IMR-90 (cell line): ENCODE measurements at regions not wholly inside any gene's neighbourhood (a gene's known extent, or its start where the extent isn't known, plus 50 kb on each side); places are given as distances from the start of the nearest gene placed in this dataset.

Experiments used
- ATAC-seq: fragments of 200-7000 bp; cut with Tn5 transposase; 2 replicates; pipeline ENCODE4 v1.9.1; 2020; ENCODE audit warnings: low read depth, mild to moderate bottlenecking, moderate library complexity
- BruUV-seq: library from RNA; stranded (reverse); fragments of 400-500 nt; replicated peaks from 2 replicates; lab custom pipeline; 2021; lab: Mats Ljungman, UMichigan
- CTCF ChIA-PET: fragments of 300-600 bp; formaldehyde crosslinking; extraction: SDS; loops from one replicate; lab custom pipeline; 2021; ENCODE audit warnings: antibody characterized with exemption; lab: Yijun Ruan, JAX
- POLR2A ChIA-PET: fragments of 300-600 bp; sonication (Branson Sonifier 250); formaldehyde crosslinking; loops from one replicate; lab custom pipeline; 2022; ENCODE audit warnings: antibody characterized with exemption; ENCODE audit not compliant: unreplicated experiment; lab: Charles Lee
- DNase-seq: peaks from one replicate; pipeline ENCODE4 v3.0.0; 2013
- H2AFZ ChIP-seq: replicated peaks from 2 replicates; pipeline ENCODE3; 2013; ENCODE audit warnings: low read length, mild to moderate bottlenecking; ENCODE audit not compliant: poor library complexity
- H2AK5ac ChIP-seq: 2 replicates; pipeline ENCODE4 v1.6.1; 2013; ENCODE audit warnings: low read depth, low read length, inconsistent platforms
- H2AK9ac ChIP-seq: replicated peaks from 2 replicates; pipeline ENCODE3; 2013; ENCODE audit warnings: mild to moderate bottlenecking, low read depth, low read length, moderate library complexity; ENCODE audit not compliant: poor library complexity
- H2BK120ac ChIP-seq: 2 replicates; pipeline ENCODE4 v1.6.1; 2013; ENCODE audit warnings: low read depth, low read length, inconsistent platforms
- H2BK15ac ChIP-seq: 3 replicates; pipeline ENCODE4 v1.6.1; 2013; ENCODE audit warnings: low read depth, low read length, inconsistent platforms
- H2BK20ac ChIP-seq: 2 replicates; pipeline ENCODE4 v1.6.1; 2013; ENCODE audit warnings: low read depth, mild to moderate bottlenecking, inconsistent platforms, low read length, moderate library complexity
- H2BK5ac ChIP-seq: 2 replicates; pipeline ENCODE4 v1.6.1; 2013; ENCODE audit warnings: mild to moderate bottlenecking, low read depth, low read length, inconsistent platforms; ENCODE audit not compliant: poor library complexity, severe bottlenecking
- H3K14ac ChIP-seq: replicated peaks from 2 replicates; pipeline ENCODE4 v1.6.1; 2013; ENCODE audit warnings: low read depth, low read length, inconsistent platforms
- H3K18ac ChIP-seq: 2 replicates; pipeline ENCODE4 v1.6.1; 2013; ENCODE audit warnings: low read depth, low read length, control low read depth
- H3K23ac ChIP-seq: 2 replicates; pipeline ENCODE4 v1.6.1; 2013; ENCODE audit warnings: low read depth, low read length, inconsistent platforms
- H3K27ac ChIP-seq: 2 replicates; pipeline ENCODE4 v1.5.1; 2013; ENCODE audit warnings: mild to moderate bottlenecking, control low read depth, low read length; ENCODE audit not compliant: insufficient read depth
- H3K27me3 ChIP-seq: 2 replicates; pipeline ENCODE4 v1.6.1; 2013; ENCODE audit warnings: low read length; ENCODE audit not compliant: control insufficient read depth, insufficient read depth
- H3K36me3 ChIP-seq: 2 replicates; pipeline ENCODE4 v1.6.1; 2013; ENCODE audit warnings: low read length, mixed read lengths; ENCODE audit not compliant: control insufficient read depth, insufficient read depth
- H3K4ac ChIP-seq: 2 replicates; pipeline ENCODE4 v1.6.1; 2013; ENCODE audit warnings: low read depth, low read length, inconsistent platforms
- H3K4me1 ChIP-seq: 2 replicates; pipeline ENCODE4 v1.6.1; 2013; ENCODE audit warnings: low read length, mixed read lengths; ENCODE audit not compliant: control insufficient read depth, insufficient read depth
- H3K4me2 ChIP-seq: 2 replicates; pipeline ENCODE4 v1.6.1; 2013; ENCODE audit warnings: low read depth, mild to moderate bottlenecking, control low read depth, low read length, moderate library complexity
- H3K4me3 ChIP-seq: 2 replicates; pipeline ENCODE4 v1.5.1; 2013; ENCODE audit warnings: low read depth, mild to moderate bottlenecking, control low read depth, low read length, moderate library complexity; ENCODE audit not compliant: insufficient read depth
- H3K56ac ChIP-seq: 2 replicates; pipeline ENCODE4 v1.6.1; 2013; ENCODE audit warnings: low read length, inconsistent platforms; ENCODE audit not compliant: insufficient read depth; ENCODE audit errors: extremely low read depth
- H3K79me1 ChIP-seq, 2 experiments: 2 replicates each; pipeline ENCODE4 v1.6.1; 2013; ENCODE audit warnings: low read length in 2 of 2, inconsistent platforms in 1 of 2, low read depth in 1 of 2
- H3K9ac ChIP-seq: 2 replicates; pipeline ENCODE4 v1.6.1; 2013; ENCODE audit warnings: low read depth, low read length, control low read depth
- H3K9me1 ChIP-seq: 2 replicates; pipeline ENCODE4 v1.6.1; 2013; ENCODE audit warnings: low read length, inconsistent platforms; ENCODE audit not compliant: insufficient read depth
- H3K9me3 ChIP-seq: 2 replicates; pipeline ENCODE4 v1.6.1; 2013; ENCODE audit warnings: low read length; ENCODE audit not compliant: control insufficient read depth, insufficient read depth
- H4K20me1 ChIP-seq: 2 replicates; pipeline ENCODE4 v1.6.1; 2013; ENCODE audit warnings: low read length, inconsistent platforms; ENCODE audit not compliant: insufficient read depth
- H4K5ac ChIP-seq: 2 replicates; pipeline ENCODE4 v1.6.1; 2013; ENCODE audit warnings: mild to moderate bottlenecking, low read depth, low read length, control low read depth
- H4K8ac ChIP-seq, 2 experiments: 2 replicates each; pipeline ENCODE4 v1.6.1; 2013; ENCODE audit warnings: low read depth in 2 of 2, low read length in 2 of 2, control low read depth in 1 of 2, inconsistent platforms in 1 of 2
- H4K91ac ChIP-seq: 2 replicates; pipeline ENCODE4 v1.6.1; 2013; ENCODE audit warnings: low read depth, low read length, inconsistent platforms; ENCODE audit not compliant: insufficient read depth
- BHLHE40 ChIP-seq: fragments of 150-350 bp; IDR thresholded peaks from 2 replicates; pipeline ENCODE4 v1.6.1; 2016; ENCODE audit warnings: mild to moderate bottlenecking, low read depth, low read length
- CEBPB ChIP-seq: IDR thresholded peaks from 2 replicates; pipeline ENCODE4 v1.6.1; 2012; ENCODE audit warnings: low read depth, low read length, improper control_type of control experiment
- CHD1 ChIP-seq: IDR thresholded peaks from 2 replicates; pipeline ENCODE4 v1.6.1; 2012; ENCODE audit warnings: low read depth, low read length, improper control_type of control experiment
- FOS ChIP-seq: fragments of 150-350 bp; IDR thresholded peaks from 2 replicates; pipeline ENCODE4 v1.6.1; 2016; ENCODE audit warnings: low read depth, low read length
- MAFK ChIP-seq: IDR thresholded peaks from 2 replicates; pipeline ENCODE4 v1.6.1; 2012; ENCODE audit warnings: low read depth, low read length, improper control_type of control experiment
- MAZ ChIP-seq: IDR thresholded peaks from 2 replicates; pipeline ENCODE4 v1.6.1; 2012; ENCODE audit warnings: low read depth, mild to moderate bottlenecking, low read length, improper control_type of control experiment, moderate library complexity, borderline replicate concordance
- MXI1 ChIP-seq: IDR thresholded peaks from 2 replicates; pipeline ENCODE4 v1.6.1; 2012; ENCODE audit warnings: low read depth, mild to moderate bottlenecking, low read length, moderate library complexity, borderline replicate concordance
- NFE2L2 ChIP-seq: fragments of 150-350 bp; IDR thresholded peaks from 2 replicates; pipeline ENCODE4 v1.6.1; 2016; ENCODE audit warnings: low read depth, mild to moderate bottlenecking, low read length
- POLR2A ChIP-seq: IDR thresholded peaks from 2 replicates; pipeline ENCODE4 v1.6.1; 2012; ENCODE audit warnings: mild to moderate bottlenecking, low read depth, low read length
- RAD21 ChIP-seq: IDR thresholded peaks from 2 replicates; pipeline ENCODE4 v1.6.1; 2012; ENCODE audit warnings: low read length, improper control_type of control experiment
- RCOR1 ChIP-seq: IDR thresholded peaks from 2 replicates; pipeline ENCODE4 v1.6.1; 2012; ENCODE audit warnings: mild to moderate bottlenecking, low read length, improper control_type of control experiment; ENCODE audit not compliant: insufficient replicate concordance
- RFX5 ChIP-seq: IDR thresholded peaks from 2 replicates; pipeline ENCODE4 v1.8.0; 2012; ENCODE audit warnings: low read depth, mild to moderate bottlenecking, low read length, moderate library complexity
- SMC3 ChIP-seq: fragments of 150-350 bp; IDR thresholded peaks from 2 replicates; pipeline ENCODE4 v1.6.1; 2016; ENCODE audit warnings: low read depth, mild to moderate bottlenecking, antibody characterized with exemption, low read length, moderate library complexity
- WGBS, 2 experiments: methylation state at CpG; one replicate each; pipeline versions ENCODE4 v1.1.5 to v1.1.7; 2013; ENCODE audit warnings: missing lambda C conversion rate in 2 of 2; ENCODE audit not compliant: insufficient read length in 1 of 2; ENCODE audit errors: extremely low coverage in 2 of 2; 5-methylcytosine and 5-hydroxymethylcytosine counted together
- dilution Hi-C: fragments of 300-500 bp; cut with HindIII; formaldehyde crosslinking; loops from one replicate; pipeline ENCODE4 v1.14.3; 2018; ENCODE audit warnings: low sequenced_read_pairs; ENCODE audit not compliant: unreplicated experiment
- in situ Hi-C: fragments of 300-500 bp; cut with MboI; formaldehyde crosslinking; loops from 3 replicates; pipeline ENCODE4 v1.14.3; 2019; ENCODE audit warnings: low sequenced_read_pairs, inconsistent platforms, mixed read lengths
- intact Hi-C: fragments of 100-400 bp; cut with micrococcal nuclease; formaldehyde crosslinking; loops from 2 replicates; pipeline ENCODE4 v1.10.0; 2022
- TF ChIP-seq, protein P1 (sequence below): conservative IDR thresholded peaks from 2 replicates; pipeline ENCODE4 v1.5.1; 2012; ENCODE audit warnings: mild to moderate bottlenecking, low read depth, low read length, improper control_type of control experiment
- TF ChIP-seq, protein P2 (sequence below): fragments of 150-350 bp; IDR thresholded peaks from 2 replicates; pipeline ENCODE4 v1.6.1; 2016; ENCODE audit warnings: low read depth, mild to moderate bottlenecking, low read length, moderate library complexity, borderline replicate concordance

DNA sequence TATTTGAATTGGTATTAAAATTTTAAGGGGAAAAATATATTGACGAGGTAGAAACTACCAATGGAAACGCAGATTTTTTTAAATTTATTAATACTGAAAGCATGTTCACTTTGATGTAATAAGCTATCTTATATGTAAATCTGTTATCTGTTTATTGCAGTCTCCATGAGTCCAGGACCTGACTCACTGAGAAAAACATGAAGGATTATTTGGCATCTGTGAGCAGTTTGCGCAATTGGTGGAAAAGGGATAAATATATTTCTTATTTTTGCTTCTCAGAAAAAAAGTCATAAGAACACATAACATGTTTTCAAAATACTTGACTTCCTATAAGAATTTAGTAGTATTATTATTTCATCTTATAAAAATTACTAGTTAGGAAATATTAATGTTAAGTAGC is 561.4 kb downstream of the ADCYAP1 start:
- H3K9ac ChIP-seq: no peak overlapping the region
- H3K79me1 ChIP-seq: no peaks in the 10 kb centered on the region
- no peak overlapping the region for H2BK15ac ChIP-seq
- no peak overlapping the region for H3K14ac ChIP-seq
- BruUV-seq: no TSS peak
- no peak overlapping the region for H3K4me2 ChIP-seq
- no peak overlapping the region for H2AK9ac ChIP-seq
- no peaks in the 10 kb centered on the region for H3K4me1 ChIP-seq
- no peaks in the 10 kb centered on the region for H3K27me3 ChIP-seq
- no peak overlapping the region for H2BK20ac ChIP-seq
- in situ Hi-C loops (no loop called here), dilution Hi-C loops (no loop called here), intact Hi-C loops (no loop called here)
- no peak overlapping the region for H3K18ac ChIP-seq
- no peak overlapping the region for H3K56ac ChIP-seq
- H3K9me1 ChIP-seq: no peaks in the 10 kb centered on the region
- no peak overlapping the region for H2AK5ac ChIP-seq
- no peak overlapping the region for H2BK120ac ChIP-seq
- no peak overlapping the region for H2AFZ ChIP-seq
- H3K9me3 ChIP-seq: no peaks in the 10 kb centered on the region
- no peak overlapping the region for H4K5ac ChIP-seq
- no peak overlapping the region for H3K4ac ChIP-seq
- H3K27ac ChIP-seq: no peak overlapping the region
- no peaks in the 10 kb centered on the region for H4K20me1 ChIP-seq
- no peak overlapping the region for H4K8ac ChIP-seq
- CTCF ChIA-PET: no interaction called here
- no peaks in the 10 kb centered on the region for H3K36me3 ChIP-seq
- no peak for TF ChIP-seq BHLHE40
- TF ChIP-seq SMC3: no peak
- TF ChIP-seq, protein P1, sequence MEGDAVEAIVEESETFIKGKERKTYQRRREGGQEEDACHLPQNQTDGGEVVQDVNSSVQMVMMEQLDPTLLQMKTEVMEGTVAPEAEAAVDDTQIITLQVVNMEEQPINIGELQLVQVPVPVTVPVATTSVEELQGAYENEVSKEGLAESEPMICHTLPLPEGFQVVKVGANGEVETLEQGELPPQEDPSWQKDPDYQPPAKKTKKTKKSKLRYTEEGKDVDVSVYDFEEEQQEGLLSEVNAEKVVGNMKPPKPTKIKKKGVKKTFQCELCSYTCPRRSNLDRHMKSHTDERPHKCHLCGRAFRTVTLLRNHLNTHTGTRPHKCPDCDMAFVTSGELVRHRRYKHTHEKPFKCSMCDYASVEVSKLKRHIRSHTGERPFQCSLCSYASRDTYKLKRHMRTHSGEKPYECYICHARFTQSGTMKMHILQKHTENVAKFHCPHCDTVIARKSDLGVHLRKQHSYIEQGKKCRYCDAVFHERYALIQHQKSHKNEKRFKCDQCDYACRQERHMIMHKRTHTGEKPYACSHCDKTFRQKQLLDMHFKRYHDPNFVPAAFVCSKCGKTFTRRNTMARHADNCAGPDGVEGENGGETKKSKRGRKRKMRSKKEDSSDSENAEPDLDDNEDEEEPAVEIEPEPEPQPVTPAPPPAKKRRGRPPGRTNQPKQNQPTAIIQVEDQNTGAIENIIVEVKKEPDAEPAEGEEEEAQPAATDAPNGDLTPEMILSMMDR: no peak
- no peak for TF ChIP-seq RAD21
- TF ChIP-seq POLR2A: no peak
- no peak for TF ChIP-seq MAFK
- no peak for TF ChIP-seq NFE2L2
- TF ChIP-seq CEBPB: no peak
- TF ChIP-seq, protein P2, sequence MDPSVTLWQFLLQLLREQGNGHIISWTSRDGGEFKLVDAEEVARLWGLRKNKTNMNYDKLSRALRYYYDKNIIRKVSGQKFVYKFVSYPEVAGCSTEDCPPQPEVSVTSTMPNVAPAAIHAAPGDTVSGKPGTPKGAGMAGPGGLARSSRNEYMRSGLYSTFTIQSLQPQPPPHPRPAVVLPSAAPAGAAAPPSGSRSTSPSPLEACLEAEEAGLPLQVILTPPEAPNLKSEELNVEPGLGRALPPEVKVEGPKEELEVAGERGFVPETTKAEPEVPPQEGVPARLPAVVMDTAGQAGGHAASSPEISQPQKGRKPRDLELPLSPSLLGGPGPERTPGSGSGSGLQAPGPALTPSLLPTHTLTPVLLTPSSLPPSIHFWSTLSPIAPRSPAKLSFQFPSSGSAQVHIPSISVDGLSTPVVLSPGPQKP: no peak
- no peak for TF ChIP-seq FOS
- no peak for TF ChIP-seq RCOR1
- no peak for TF ChIP-seq RFX5
- no peak for TF ChIP-seq MXI1
- TF ChIP-seq CHD1: no peak
- no peak for TF ChIP-seq MAZ
- no peak overlapping the region for H3K23ac ChIP-seq
- WGBS, 2 experiments: no CpG with 5 or more reads among the region's 3 CpGs
- no peak overlapping the region for H3K4me3 ChIP-seq
- ATAC-seq (no peak), DNase-seq (no peak)
- no peak overlapping the region for H4K91ac ChIP-seq
- POLR2A ChIA-PET: no interaction called here
- no peak overlapping the region for H2BK5ac ChIP-seq
